Endothelial cell of umbilical vein (primary cell): ENCODE measurements at regions not wholly inside any gene's neighbourhood (a gene's known extent, or its start where the extent isn't known, plus 50 kb on each side); places are given as distances from the start of the nearest gene placed in this dataset.

ENCODE experiments used
- BruUV-seq: library from RNA; stranded (reverse); fragments of 400-500 nt; replicated peaks from 2 replicates; lab custom pipeline; 2021; lab: Mats Ljungman, UMichigan
- CTCF ChIA-PET: fragments of 300-600, 350-600 bp; sonication (Branson Sonifier 250); formaldehyde crosslinking; loops from one replicate; lab custom pipeline; 2021; ENCODE audit warnings: antibody characterized with exemption, inconsistent platforms; lab: Charles Lee
- POLR2A ChIA-PET: fragments of 300-600, 350-600 bp; sonication (Branson Sonifier 250); formaldehyde crosslinking; loops from one replicate; lab custom pipeline; 2021; ENCODE audit warnings: antibody characterized with exemption, inconsistent platforms; lab: Charles Lee
- DNase-seq: peaks from one replicate; pipeline ENCODE4 v3.0.0-alpha.2; 2011; ENCODE audit warnings: low read depth, low spot score
- FAIRE-seq: peaks from 2 replicates; lab custom pipeline; 2011; peaks lifted over from hg19 to GRCh38; lab: Jason Lieb, UNC
- H2AFZ ChIP-seq: 2 replicates; pipeline ENCODE4 v1.6.0; 2012; ENCODE audit warnings: low read depth, low read length, control low read depth, inconsistent platforms
- H3K27ac ChIP-seq: 2 replicates; pipeline ENCODE4 v1.5.1; 2011; ENCODE audit warnings: low read depth, mild to moderate bottlenecking, control low read depth, low read length, moderate library complexity; ENCODE audit not compliant: insufficient read depth
- H3K27me3 ChIP-seq, 2 experiments: 2 replicates each; pipeline versions ENCODE4 v1.6.0 to v1.6.1; 2011; ENCODE audit warnings: low read length in 2 of 2, mixed read lengths in 1 of 2; ENCODE audit not compliant: control insufficient read depth in 2 of 2, insufficient read depth in 2 of 2
- H3K36me3 ChIP-seq, 2 experiments: 2 replicates in 1 of 2; 3 replicates in 1 of 2; pipeline ENCODE4 v1.5.1; 2011; ENCODE audit warnings: low read length in 2 of 2, mild to moderate bottlenecking in 1 of 2, moderate library complexity in 1 of 2; ENCODE audit not compliant: control insufficient read depth in 2 of 2, insufficient read depth in 2 of 2; ENCODE audit errors: extremely low read depth in 1 of 2
- H3K4me1 ChIP-seq: 3 replicates; pipeline ENCODE4 v1.5.1; 2011; ENCODE audit warnings: mild to moderate bottlenecking, low read length; ENCODE audit not compliant: control insufficient read depth, insufficient read depth; ENCODE audit errors: extremely low read depth
- H3K4me2 ChIP-seq: 2 replicates; pipeline ENCODE4 v1.6.1; 2011; ENCODE audit warnings: low read length, control low read depth, mixed read lengths; ENCODE audit not compliant: insufficient read depth
- H3K4me3 ChIP-seq, 3 experiments: fragments of 200-600 bp in 1 of 3; sonication (generic), shearing (Covaris generic) in 1 of 3; replicated peaks in 1 of 3; 2 replicates each; pipeline ENCODE4 v1.5.1; 2011 to 2016; ENCODE audit warnings: control low read depth in 3 of 3, low read length in 3 of 3, mild to moderate bottlenecking in 2 of 3, inconsistent platforms in 1 of 3, low read depth in 1 of 3, moderate library complexity in 1 of 3; ENCODE audit not compliant: insufficient read depth in 1 of 3
- H3K79me2 ChIP-seq: 2 replicates; pipeline ENCODE4 v1.6.0; 2012; ENCODE audit warnings: low read length, inconsistent platforms; ENCODE audit not compliant: control insufficient read depth, insufficient read depth
- H3K9ac ChIP-seq: replicated peaks from 2 replicates; pipeline ENCODE3; 2011; ENCODE audit warnings: low read length, control low read depth; ENCODE audit not compliant: insufficient read depth; ENCODE audit errors: extremely low read depth
- H3K9me1 ChIP-seq: replicated peaks from 3 replicates; pipeline ENCODE4 v1.6.0; 2011; ENCODE audit warnings: mild to moderate bottlenecking, low read length; ENCODE audit not compliant: control insufficient read depth, insufficient read depth; ENCODE audit errors: extremely low read depth
- H3K9me3 ChIP-seq: replicated peaks from 2 replicates; pipeline ENCODE4 v1.5.1; 2012; ENCODE audit warnings: low read length, inconsistent platforms; ENCODE audit not compliant: control insufficient read depth, insufficient read depth
- H4K20me1 ChIP-seq: replicated peaks from 2 replicates; pipeline ENCODE3; 2011; ENCODE audit warnings: mild to moderate bottlenecking, low read length; ENCODE audit not compliant: control insufficient read depth, insufficient read depth; ENCODE audit errors: extremely low read depth
- CTCF ChIP-seq, 2 donors: IDR thresholded peaks; 1 replicate in 1 of 2; 2 replicates in 1 of 2; pipeline ENCODE4 v1.5.1; 2011; ENCODE audit warnings: low read length in 2 of 2, mild to moderate bottlenecking in 2 of 2, moderate library complexity in 2 of 2, control low read depth in 1 of 2, inconsistent platforms in 1 of 2, low read depth in 1 of 2; ENCODE audit not compliant: insufficient read depth in 1 of 2; ENCODE audit errors: extremely low read depth in 1 of 2
- EZH2 ChIP-seq: IDR thresholded peaks from 2 replicates; pipeline ENCODE4 v1.6.1; 2012; ENCODE audit warnings: borderline replicate concordance, low read depth, mild to moderate bottlenecking, moderate library complexity, low read length, inconsistent platforms; ENCODE audit not compliant: severe bottlenecking
- FOS ChIP-seq: IDR thresholded peaks from 2 replicates; pipeline ENCODE4 v1.6.1; 2011; ENCODE audit warnings: mild to moderate bottlenecking, low read length, moderate library complexity, borderline replicate concordance; ENCODE audit not compliant: insufficient read depth
- GATA2 ChIP-seq: IDR thresholded peaks from 2 replicates; pipeline ENCODE4 v1.7.0; 2011; ENCODE audit warnings: low read depth, mild to moderate bottlenecking, moderate library complexity, mixed read lengths, low read length; ENCODE audit not compliant: insufficient read length, insufficient read depth
- JUN ChIP-seq: IDR thresholded peaks from 2 replicates; pipeline ENCODE4 v1.6.1; 2011; ENCODE audit warnings: borderline replicate concordance, low read depth; ENCODE audit not compliant: insufficient read length, insufficient read depth
- MAX ChIP-seq: IDR thresholded peaks from 2 replicates; pipeline ENCODE4 v1.6.1; 2011; ENCODE audit not compliant: insufficient read depth, insufficient read length
- MYC ChIP-seq: IDR thresholded peaks from one replicate; pipeline ENCODE4 v1.6.1; 2011; ENCODE audit warnings: mild to moderate bottlenecking, low read depth, low read length
- POLR2A ChIP-seq: IDR thresholded peaks from 2 replicates; pipeline ENCODE4 v1.6.1; 2012; ENCODE audit warnings: low read depth, mild to moderate bottlenecking, control low read depth, low read length
- POLR2AphosphoS5 ChIP-seq: IDR thresholded peaks from 2 replicates; pipeline ENCODE4 v1.6.1; 2012; ENCODE audit warnings: low read depth, mild to moderate bottlenecking, control low read depth, low read length, moderate library complexity; ENCODE audit not compliant: insufficient read depth
- dilution Hi-C: fragments of 300-500 bp; cut with MboI; formaldehyde crosslinking; loops from one replicate; pipeline ENCODE4 v1.15.0; 2019; ENCODE audit warnings: low sequenced_read_pairs; ENCODE audit not compliant: extremely low pct_ligation_motif_present
- intact Hi-C: fragments of 100-400 bp; cut with micrococcal nuclease; formaldehyde crosslinking; loops from one replicate; pipeline ENCODE4 v1.10.0; 2022

- POLR2A ChIA-PET = no interaction called here
Observed at GRCh38 chr17:77006971-77007649, 133.7 kb upstream of the SEC14L1 start.

More at GRCh38 chr17:77006971-77007649, 133.7 kb upstream of the SEC14L1 start:
- CTCF ChIA-PET = interaction anchor here (0.9 to 8.7 kb wide), 3 partner anchors 11 to 104 kb away, joined by 3 to 116 read pairs (median 6); no protein-coding TSS in a partner anchor
- dilution Hi-C loops = no loop called here
- H3K9ac ChIP-seq = no peak overlapping the region
- no peaks in the 10 kb centered on the region for H3K9me1 ChIP-seq
- no peak overlapping the region for H3K4me3 ChIP-seq
- no peak for DNase-seq
- no peaks in the 10 kb centered on the region for H3K79me2 ChIP-seq
- no peaks in the 10 kb centered on the region for H4K20me1 ChIP-seq
- H3K4me2 ChIP-seq = no peak overlapping the region
- H3K4me1 ChIP-seq = no peaks in the 10 kb centered on the region
- FAIRE-seq = no peak
- H3K9me3 ChIP-seq = peaks cover 2% of the 10 kb centered on the region
- peaks cover 2 to 3% of the 10 kb centered on the region in 2 experiments for H3K27me3 ChIP-seq
- H2AFZ ChIP-seq = no peak overlapping the region
- intact Hi-C loops = no loop called here
- TF ChIP-seq FOS = no peak
- no peak for TF ChIP-seq JUN
- no peak for TF ChIP-seq POLR2AphosphoS5
- TF ChIP-seq EZH2 = no peak
- TF ChIP-seq MYC = no peak
- TF ChIP-seq CTCF (IDR thresholded peaks at IDR 0.05; ENCODE audit: extremely low read depth in 1 of 2, insufficient read depth in 1 of 2, low read depth in 1 of 2, low read length in 2 of 2) = no peak
- TF ChIP-seq POLR2A = no peak
- TF ChIP-seq GATA2 = no peak
- no peak for TF ChIP-seq MAX
- no peak overlapping the region for H3K27ac ChIP-seq
- no peaks in the 10 kb centered on the region for H3K36me3 ChIP-seq
- no TSS peak for BruUV-seq
